GM12892 (cell line): ENCODE measurements at regions not wholly inside any gene's neighbourhood (a gene's known extent, or its start where the extent isn't known, plus 50 kb on each side); places are given as distances from the start of the nearest gene placed in this dataset.

Experiments used
- POLR2A ChIP-seq: IDR thresholded peaks from 2 replicates; pipeline ENCODE4 v1.6.1; 2011; ENCODE audit warnings: low read depth, low read length, control low read depth
- POLR2AphosphoS5 ChIP-seq: IDR thresholded peaks from 2 replicates; pipeline ENCODE4 v1.6.1; 2011; ENCODE audit warnings: low read depth, low read length, control low read depth
- TAF1 ChIP-seq: IDR thresholded peaks from 2 replicates; pipeline ENCODE4 v1.6.1; 2011; ENCODE audit warnings: low read depth, mild to moderate bottlenecking, control low read depth, low read length, borderline replicate concordance

DNA sequence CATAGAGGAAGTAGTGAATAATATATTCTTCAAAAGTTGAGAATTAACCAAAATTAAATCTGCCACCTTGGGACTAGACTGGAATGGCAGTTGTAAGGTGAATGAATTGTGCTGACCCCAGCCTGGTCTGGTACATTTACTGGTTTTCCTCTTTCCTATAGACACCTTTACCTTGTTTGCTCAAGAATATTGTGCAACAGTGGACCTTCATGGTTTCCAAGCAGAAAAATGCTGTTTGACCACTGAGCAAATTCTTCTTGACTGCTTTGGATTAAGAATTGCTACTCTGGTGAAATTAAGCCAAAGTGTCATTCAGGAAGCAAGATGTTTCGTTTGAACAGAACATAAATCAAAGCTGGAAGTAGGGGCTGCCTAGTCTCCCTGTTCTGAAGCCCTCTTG lies 156.6 kb upstream of the TAB2 start:
- TF ChIP-seq POLR2A (no peak), TAF1 (no peak), POLR2AphosphoS5 (no peak)
